ENCODE measurements at regions not wholly inside any gene's neighbourhood (a gene's known extent, or its start where the extent isn't known, plus 50 kb on each side); places are given as distances from the start of the nearest gene placed in this dataset.

- no peak for ATAC-seq
- TF ChIP-seq, protein P1, sequence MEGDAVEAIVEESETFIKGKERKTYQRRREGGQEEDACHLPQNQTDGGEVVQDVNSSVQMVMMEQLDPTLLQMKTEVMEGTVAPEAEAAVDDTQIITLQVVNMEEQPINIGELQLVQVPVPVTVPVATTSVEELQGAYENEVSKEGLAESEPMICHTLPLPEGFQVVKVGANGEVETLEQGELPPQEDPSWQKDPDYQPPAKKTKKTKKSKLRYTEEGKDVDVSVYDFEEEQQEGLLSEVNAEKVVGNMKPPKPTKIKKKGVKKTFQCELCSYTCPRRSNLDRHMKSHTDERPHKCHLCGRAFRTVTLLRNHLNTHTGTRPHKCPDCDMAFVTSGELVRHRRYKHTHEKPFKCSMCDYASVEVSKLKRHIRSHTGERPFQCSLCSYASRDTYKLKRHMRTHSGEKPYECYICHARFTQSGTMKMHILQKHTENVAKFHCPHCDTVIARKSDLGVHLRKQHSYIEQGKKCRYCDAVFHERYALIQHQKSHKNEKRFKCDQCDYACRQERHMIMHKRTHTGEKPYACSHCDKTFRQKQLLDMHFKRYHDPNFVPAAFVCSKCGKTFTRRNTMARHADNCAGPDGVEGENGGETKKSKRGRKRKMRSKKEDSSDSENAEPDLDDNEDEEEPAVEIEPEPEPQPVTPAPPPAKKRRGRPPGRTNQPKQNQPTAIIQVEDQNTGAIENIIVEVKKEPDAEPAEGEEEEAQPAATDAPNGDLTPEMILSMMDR (IDR thresholded peaks at IDR 0.05): no peak
- intact Hi-C loops (cut with micrococcal nuclease): no loop called here
Measured at GRCh38 chr22:49170053-49170452, 657.6 kb downstream of the BRD1 start.

DNA sequence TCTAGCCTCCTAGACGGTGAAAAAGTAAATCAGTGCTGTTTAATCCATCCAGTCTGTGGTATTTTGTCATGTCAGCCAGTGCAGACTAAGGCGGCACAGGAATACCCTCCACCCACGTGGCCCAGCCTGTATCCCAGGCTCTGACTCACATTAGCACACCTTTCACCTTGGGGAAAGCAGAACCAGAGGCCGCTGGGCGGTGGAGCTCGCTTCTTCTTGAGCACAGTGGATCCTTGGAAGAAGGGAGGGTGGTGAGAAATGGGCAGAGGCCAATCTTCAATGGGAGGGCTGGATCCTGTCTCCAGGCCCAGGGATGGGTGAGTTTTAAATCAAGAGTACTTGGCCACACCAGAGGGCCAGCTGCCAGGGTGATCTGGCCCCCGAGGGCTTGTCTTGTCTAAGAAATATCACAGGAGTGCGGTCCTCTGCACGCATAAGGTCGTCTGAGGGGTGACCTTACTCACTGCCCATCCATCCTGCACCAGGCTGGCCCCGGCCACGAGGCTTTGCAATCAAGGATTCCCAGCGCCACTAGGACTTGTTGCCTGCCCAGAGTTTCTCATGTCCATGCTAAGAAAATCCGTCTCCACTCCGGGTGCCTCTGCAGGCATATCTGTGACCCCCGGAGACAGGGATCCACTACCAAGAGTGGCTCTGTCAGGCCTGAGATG lies 658.5 kb downstream of the BRD1 start:
- Mint-ChIP-seq H3K4me3 (no peak overlapping the region), H3K36me3 (no peaks in the 10 kb centered on the region), H3K27me3 (ENCODE audit: low read depth in 2 of 2) (peaks cover 2 to 12% of the 10 kb centered on the region in 2 donors), H3K4me1 (no peaks in the 10 kb centered on the region), H3K9me3 (peaks cover 0 to 2% of the 10 kb centered on the region in 2 donors), H3K27ac (no peak overlapping the region)
- 80% methylated on average over 16 of the region's 16 CpGs for WGBS (ENCODE audit: insufficient coverage)
- ATAC-seq: no peak
- TF ChIP-seq, protein P1 (IDR thresholded peaks at IDR 0.05): no peak
- no peaks in the 10 kb centered on the region for H3K27me3 ChIP-seq (ENCODE audit: control insufficient read depth, insufficient read depth, low read length)
- intact Hi-C loops (cut with micrococcal nuclease): no loop called here
- H3K27ac ChIP-seq (ENCODE audit: low read length): no peak overlapping the region
- no peaks in the 10 kb centered on the region for H3K9me3 ChIP-seq (ENCODE audit: control insufficient read depth, insufficient read depth, low read length)
- H3K36me3 ChIP-seq (ENCODE audit: control insufficient read depth, insufficient read depth, low read length): no peaks in the 10 kb centered on the region
- H3K4me3 ChIP-seq (ENCODE audit: low read length): no peak overlapping the region
- H3K4me1 ChIP-seq (ENCODE audit: control insufficient read depth, insufficient read depth, low read length): no peaks in the 10 kb centered on the region
- no peak for DNase-seq

More at GRCh38 chr22:49170053-49170452, 657.6 kb downstream of the BRD1 start:
- no peak overlapping the region for H3K27ac ChIP-seq (ENCODE audit: low read length)
- H3K27me3 ChIP-seq (ENCODE audit: control insufficient read depth, insufficient read depth, low read length): no peaks in the 10 kb centered on the region
- no peak for DNase-seq
- H3K4me1 ChIP-seq (ENCODE audit: control insufficient read depth, insufficient read depth, low read length): no peaks in the 10 kb centered on the region
- no peaks in the 10 kb centered on the region for H3K36me3 ChIP-seq (ENCODE audit: control insufficient read depth, insufficient read depth, low read length)
- Mint-ChIP-seq H3K4me3 (no peak overlapping the region), H3K9me3 (peaks cover 0 to 2% of the 10 kb centered on the region in 2 donors), H3K27me3 (ENCODE audit: low read depth in 2 of 2) (peaks cover 6 to 19% of the 10 kb centered on the region in 2 donors), H3K4me1 (no peaks in the 10 kb centered on the region), H3K36me3 (no peaks in the 10 kb centered on the region), H3K27ac (no peak overlapping the region)
- H3K4me3 ChIP-seq (ENCODE audit: low read length): no peak overlapping the region
- 79% methylated on average over 4 of the region's 4 CpGs for WGBS (ENCODE audit: insufficient coverage)
- H3K9me3 ChIP-seq (ENCODE audit: control insufficient read depth, insufficient read depth, low read length): no peaks in the 10 kb centered on the region

- DNase-seq: no peak
- Histone ChIP-seq H3K4me3 (ENCODE audit: low read length) (no peak overlapping the region), H3K27ac (ENCODE audit: low read length) (no peak overlapping the region), H3K36me3 (ENCODE audit: control insufficient read depth, insufficient read depth, low read length) (no peaks in the 10 kb centered on the region), H3K27me3 (ENCODE audit: control insufficient read depth, insufficient read depth, low read length) (no peaks in the 10 kb centered on the region), H3K4me1 (ENCODE audit: control insufficient read depth, insufficient read depth, low read length) (no peaks in the 10 kb centered on the region), H3K9me3 (ENCODE audit: control insufficient read depth, insufficient read depth, low read length) (no peaks in the 10 kb centered on the region)
- Mint-ChIP-seq H3K36me3 (no peaks in the 10 kb centered on the region), H3K4me3 (no peak overlapping the region), H3K9me3 (peaks cover 0 to 2% of the 10 kb centered on the region in 2 donors), H3K4me1 (no peaks in the 10 kb centered on the region), H3K27ac (no peak overlapping the region), H3K27me3 (ENCODE audit: low read depth in 2 of 2) (peaks cover 2 to 3% of the 10 kb centered on the region in 2 donors)
- intact Hi-C loops (cut with micrococcal nuclease): no loop called here
- TF ChIP-seq, protein P1 (IDR thresholded peaks at IDR 0.05): no peak
- ATAC-seq: no peak
- WGBS (ENCODE audit: insufficient coverage): 93% methylated on average over 34 of the region's 34 CpGs
Measured at GRCh38 chr22:49168219-49168813, 659.4 kb downstream of the BRD1 start.
